ENCODE measurements at regions not wholly inside any gene's neighbourhood (a gene's known extent, or its start where the extent isn't known, plus 50 kb on each side); places are given as distances from the start of the nearest gene placed in this dataset.
"Not testable (repeated sequence)": the region's sequence is repeated elsewhere in the genome, so short reads cannot be mapped to it uniquely, and the experiment has no call there.

DNA sequence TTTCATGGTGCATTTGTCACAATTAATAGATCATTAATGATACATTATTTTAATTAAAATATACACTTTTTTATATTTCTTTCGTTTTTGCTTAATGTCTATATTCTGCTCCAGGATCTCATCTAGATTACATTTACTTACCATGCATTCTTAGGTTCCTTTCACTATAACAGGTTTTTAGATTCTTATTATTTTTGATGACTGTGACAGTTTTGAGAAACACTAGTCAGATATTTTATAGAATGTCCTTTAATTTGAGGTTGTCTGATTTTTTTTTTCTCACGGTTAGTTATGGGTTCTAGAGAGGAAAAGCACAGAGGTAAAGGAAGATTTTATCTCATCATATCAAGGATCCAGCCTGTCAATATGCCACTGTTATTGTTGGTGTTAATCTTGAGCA is 595.8 kb upstream of the BCHE start:
- DNase-seq: no peak

GRCh38 chr3:166425900-166426611 is 588.8 kb upstream of the BCHE start:
- DNase-seq: no peak

GRCh38 chr3:166425021-166425420 is 587.8 kb upstream of the BCHE start:
- DNase-seq: no peak

DNA sequence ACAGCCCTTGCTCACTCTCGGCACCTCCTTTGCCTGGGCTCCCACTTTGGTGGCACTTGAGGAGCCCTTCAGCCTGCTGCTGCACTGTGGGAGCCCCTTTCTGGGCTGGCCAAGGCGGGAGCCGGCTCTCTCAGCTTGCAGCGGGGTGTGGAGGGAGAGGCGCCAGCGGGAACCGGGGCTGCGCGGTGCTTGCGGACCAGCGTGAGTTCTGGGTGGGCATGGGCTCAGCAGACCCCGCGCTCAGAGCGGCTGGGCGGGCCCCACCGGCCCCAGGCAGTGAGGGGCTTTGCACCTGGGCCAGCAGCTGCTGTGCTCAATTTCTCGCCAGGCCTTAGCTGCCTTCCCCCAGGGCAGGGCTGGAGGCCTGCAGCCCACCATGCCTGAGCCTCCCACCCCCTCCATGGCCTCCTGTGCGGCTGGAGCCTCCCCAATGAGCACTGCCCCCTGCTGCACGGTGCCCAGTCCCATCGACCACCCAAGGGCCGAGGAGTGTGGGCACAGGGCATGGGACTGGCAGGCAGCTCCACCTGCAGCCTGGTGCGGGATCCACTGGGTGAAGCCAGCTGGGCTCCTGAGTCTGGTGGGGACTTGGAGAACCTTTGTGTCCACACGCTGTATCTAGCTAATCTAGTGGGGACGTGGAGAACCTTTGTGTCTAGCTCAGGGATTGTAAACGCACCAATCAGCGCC is 586.7 kb upstream of the BCHE start:
- not testable (repeated sequence) for DNase-seq

DNA sequence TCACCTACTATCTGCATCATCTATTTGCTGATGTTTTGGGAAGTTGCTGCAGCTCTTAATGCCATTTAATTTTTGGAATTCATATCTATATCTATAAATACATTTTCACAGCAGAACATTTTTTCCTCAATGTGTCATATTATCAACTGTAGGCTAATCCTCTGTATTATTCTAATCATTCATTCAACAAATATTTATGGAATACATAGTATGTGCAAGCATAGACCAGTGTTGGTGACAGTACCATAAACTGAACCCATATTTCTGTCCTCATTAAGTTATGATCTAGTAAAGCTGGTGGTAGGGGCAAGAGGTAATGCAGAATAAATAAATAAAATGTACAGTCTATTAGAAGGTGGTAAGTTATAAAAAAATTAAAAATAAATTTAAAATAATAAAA is 585.3 kb upstream of the BCHE start:
- DNase-seq: no peak

- DNase-seq: no peak
These were observed 582.8 kb upstream of the BCHE start for GRCh38 chr3:166420071-166420470.

GRCh38 chr3:166405896-166406295 is 568.7 kb upstream of the BCHE start:
- DNase-seq: no peak

DNA sequence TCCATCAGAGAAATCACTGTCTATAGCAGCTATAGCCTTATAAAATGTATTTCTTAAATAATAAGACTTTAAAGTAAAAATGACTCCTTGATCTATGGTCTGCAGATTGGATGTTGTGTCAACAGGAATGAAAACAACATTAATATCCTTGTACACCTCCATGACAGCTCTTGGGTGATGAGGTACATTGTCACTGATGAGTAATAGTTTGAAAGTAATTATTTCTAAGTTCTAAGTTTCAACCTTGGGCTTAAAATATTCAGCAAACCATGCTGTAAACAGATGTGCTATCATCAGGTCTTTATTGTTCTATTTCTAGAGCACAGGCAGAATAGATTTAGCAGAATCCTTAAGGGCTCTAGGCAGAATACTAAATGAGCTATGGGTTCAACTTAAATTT is 568.2 kb upstream of the BCHE start:
- DNase-seq: no peak

GRCh38 chr3:166390303-166390702 is 553.1 kb upstream of the BCHE start:
- DNase-seq: no peak

DNA sequence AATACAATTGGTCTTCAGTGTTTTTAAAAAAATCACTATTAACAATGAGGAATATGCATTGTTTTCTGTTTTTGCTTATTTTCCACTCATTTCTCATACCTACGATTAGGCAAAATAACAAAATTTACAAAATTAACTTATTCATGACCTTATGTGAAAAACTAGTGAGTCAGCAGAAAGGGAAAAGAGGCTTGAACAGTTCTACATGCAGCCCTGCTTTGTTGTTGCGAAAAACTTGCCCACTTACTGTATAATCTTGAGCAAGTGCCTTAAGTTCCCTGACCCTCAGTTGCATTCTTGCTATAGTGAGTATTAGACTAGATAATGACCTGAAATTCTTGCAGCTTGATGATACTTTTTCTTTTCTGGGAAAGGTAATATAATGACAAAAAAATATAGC is 551.1 kb upstream of the BCHE start:
- no peak for DNase-seq

- no peak for DNase-seq
These were observed 535.4 kb upstream of the BCHE start for GRCh38 chr3:166372571-166373106.

GRCh38 chr3:166367947-166368533 is 530.8 kb upstream of the BCHE start:
- DNase-seq: no peak

DNA sequence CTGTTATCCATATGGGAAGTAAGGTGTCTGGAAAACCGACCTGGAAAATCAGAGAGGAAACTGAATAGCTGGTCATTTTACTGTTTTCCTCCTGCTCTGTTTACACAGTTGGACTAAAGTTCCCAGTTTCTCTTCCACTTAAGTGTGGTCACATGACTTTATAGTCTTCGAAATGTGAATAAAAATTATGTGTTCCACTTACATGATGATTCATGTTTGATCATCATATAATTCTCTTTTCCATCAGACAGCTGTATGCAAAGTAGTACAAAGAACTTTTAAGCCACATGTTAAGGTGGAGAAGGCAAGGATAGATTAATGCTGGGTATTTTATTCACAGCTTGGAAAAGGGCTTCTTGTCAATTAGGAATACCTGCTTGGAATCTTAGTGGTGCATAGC is 525.5 kb upstream of the BCHE start:
- peak; percentile 13 for DNase-seq

DNA sequence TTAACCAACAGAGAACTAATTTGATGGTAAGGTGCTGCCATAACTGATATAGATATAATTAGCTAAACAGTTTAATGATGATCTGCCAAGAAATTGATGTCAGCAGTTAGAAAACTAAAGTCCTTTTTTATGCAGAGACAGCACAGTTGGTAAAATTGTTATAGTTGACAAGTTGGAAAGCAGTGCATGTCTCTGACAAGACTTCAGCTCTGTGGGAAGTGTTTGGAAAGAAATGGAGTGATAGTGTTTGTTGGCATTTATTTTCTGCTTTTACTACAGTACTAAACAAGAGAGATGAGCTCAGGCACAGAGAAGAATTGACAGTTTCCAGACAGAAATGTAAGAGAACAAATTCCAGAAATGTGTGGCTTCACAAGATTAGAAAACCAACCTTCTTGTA is 523.5 kb upstream of the BCHE start:
- DNase-seq: no peak

- no peak for DNase-seq
These were observed 514.2 kb upstream of the BCHE start for GRCh38 chr3:166351461-166351860.

- no peak for DNase-seq
These were observed 503.5 kb upstream of the BCHE start for GRCh38 chr3:166340604-166341266.

DNA sequence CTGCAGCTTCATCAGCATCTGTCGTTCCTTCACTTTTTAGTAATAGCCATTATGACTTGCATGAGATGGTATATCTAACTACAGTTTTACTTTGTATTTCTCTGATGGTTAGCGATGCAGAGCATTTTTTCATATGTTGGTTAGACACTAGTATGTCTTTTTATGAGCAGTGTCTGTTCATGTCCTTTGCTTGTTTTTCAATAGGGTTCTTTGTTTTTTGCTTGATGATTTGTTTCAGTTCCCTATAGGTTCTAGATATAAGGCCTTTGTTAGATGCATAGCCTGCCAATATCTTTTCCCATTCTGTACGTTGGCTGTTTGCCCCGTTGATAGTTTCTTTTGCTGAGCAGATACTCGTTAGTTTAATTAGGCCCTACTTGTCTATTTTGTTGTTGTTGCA is 487.2 kb upstream of the BCHE start:
- no peak for DNase-seq

GRCh38 chr3:166322391-166322790 is 485.2 kb upstream of the BCHE start:
- no peak for DNase-seq

- DNase-seq: no peak
These were observed 470.6 kb upstream of the BCHE start for GRCh38 chr3:166307756-166308350.

DNA sequence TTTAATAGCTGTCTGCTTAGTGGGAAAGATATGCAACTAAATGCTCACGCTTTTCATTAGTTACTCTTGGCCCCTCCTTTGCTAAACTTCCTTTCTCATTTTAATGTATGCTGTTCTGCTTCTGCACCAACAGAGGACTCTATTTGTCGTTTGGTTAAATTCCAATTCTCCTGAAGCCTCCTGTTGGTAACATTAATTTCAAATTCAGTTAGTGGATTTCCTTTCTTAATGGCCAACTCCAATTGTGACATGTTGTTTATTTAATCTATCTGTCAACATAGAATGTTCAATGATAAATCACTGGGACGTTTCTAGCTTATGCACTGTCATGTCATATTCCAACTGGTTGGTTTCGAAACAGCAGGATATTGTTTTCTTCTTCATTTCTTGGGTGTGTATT is 467.4 kb upstream of the BCHE start:
- no peak for DNase-seq

GRCh38 chr3:166303681-166304080 is 466.5 kb upstream of the BCHE start:
- no peak for DNase-seq

DNA sequence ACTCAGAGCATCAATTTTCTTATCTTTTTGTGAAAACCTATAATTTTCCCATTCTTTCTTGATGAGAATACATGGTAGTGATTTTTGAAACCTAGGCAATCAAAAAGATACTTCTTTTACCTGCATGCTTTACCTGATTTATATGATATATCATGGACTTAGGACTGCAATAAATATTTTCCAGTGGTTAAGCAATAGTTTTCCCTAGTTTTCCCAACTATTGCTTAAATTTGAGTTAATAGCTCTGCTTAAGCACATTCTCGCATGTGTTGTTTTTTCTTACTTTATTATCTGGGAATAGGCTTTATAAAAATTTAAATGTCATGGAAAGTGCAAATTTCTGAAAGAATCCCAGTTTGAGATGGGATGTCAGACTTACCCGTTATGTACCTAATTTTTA is 465.1 kb upstream of the BCHE start:
- no peak for DNase-seq

- no peak for DNase-seq
These were observed 459.1 kb upstream of the BCHE start for GRCh38 chr3:166296179-166296783.

All from SHP77 treated with DMSO at 0.1 percent for 48 hours (cell line).